ENCODE measurements at regions not wholly inside any gene's neighbourhood (a gene's known extent, or its start where the extent isn't known, plus 50 kb on each side); places are given as distances from the start of the nearest gene placed in this dataset.

DNA sequence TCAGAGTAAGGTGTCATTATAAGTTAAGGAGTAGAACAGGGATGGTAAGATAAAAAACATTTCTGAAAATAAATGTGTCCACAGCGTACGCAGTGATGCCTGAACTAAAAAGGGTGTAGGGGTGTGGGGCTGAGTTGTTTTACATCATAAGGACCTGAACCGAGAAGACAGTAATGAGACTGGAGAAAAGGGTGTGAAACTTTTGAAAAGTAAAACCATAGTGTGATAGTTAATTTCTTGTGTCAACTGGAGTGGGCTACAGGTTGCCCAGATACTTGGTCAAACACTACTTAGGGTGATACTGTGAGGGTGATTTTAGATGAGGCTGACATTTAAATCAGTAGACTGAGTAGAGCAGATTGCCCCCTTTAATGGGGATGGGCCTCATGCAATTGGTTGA, 169.0 kb upstream of the PRPS1L1 start:
- no peak for TF ChIP-seq CTCF (IDR thresholded peaks at IDR 0.05)
- no peak for TF ChIP-seq POLR2A (IDR thresholded peaks at IDR 0.05)
